HEK293T (cell line): ENCODE measurements at regions not wholly inside any gene's neighbourhood (a gene's known extent, or its start where the extent isn't known, plus 50 kb on each side); places are given as distances from the start of the nearest gene placed in this dataset.

Experiments used
- BHLHE40 ChIP-seq: fragments of 450-650 bp; IDR thresholded peaks from 2 replicates; pipeline ENCODE4 v1.6.1; 2016; ENCODE audit warnings: mild to moderate bottlenecking, moderate library complexity, borderline replicate concordance
- FOXA1 ChIP-seq: fragments of 450-650 bp; IDR thresholded peaks from 2 replicates; pipeline ENCODE4 v1.6.1; 2016; ENCODE audit warnings: mild to moderate bottlenecking
- FOXM1 ChIP-seq: fragments of 450-650 bp; IDR thresholded peaks from 2 replicates; pipeline ENCODE4 v1.6.1; 2017; ENCODE audit warnings: mild to moderate bottlenecking, borderline replicate concordance

- TF ChIP-seq FOXA1 = no peak
- TF ChIP-seq BHLHE40 = no peak
- TF ChIP-seq FOXM1 = no peak
Observed at GRCh38 chr4:188683571-188683970, 544.3 kb downstream of the TRIML1 start.
